Hepatocyte (in vitro differentiated cells): ENCODE measurements at regions not wholly inside any gene's neighbourhood (a gene's known extent, or its start where the extent isn't known, plus 50 kb on each side); places are given as distances from the start of the nearest gene placed in this dataset.

Experiments
- CTCF ChIP-seq: fragments of 200-600 bp; sonication (generic); IDR thresholded peaks from 2 replicates; pipeline ENCODE4 v1.5.1; 2016; ENCODE audit warnings: antibody characterized with exemption, mild to moderate bottlenecking; ENCODE audit not compliant: poor library complexity
- EZH2 ChIP-seq: fragments of 200-600 bp; sonication (generic); IDR thresholded peaks from 2 replicates; pipeline ENCODE4 v1.6.1; 2016; ENCODE audit warnings: antibody characterized with exemption, mild to moderate bottlenecking, borderline replicate concordance

- no peak for TF ChIP-seq CTCF
- no peak for TF ChIP-seq EZH2
Observed at GRCh38 chr18:75815767-75816166, 388.3 kb upstream of the SMIM21 start.
